Osteocyte (in vitro differentiated cells): ENCODE measurements at regions not wholly inside any gene's neighbourhood (a gene's known extent, or its start where the extent isn't known, plus 50 kb on each side); places are given as distances from the start of the nearest gene placed in this dataset.

Source experiments
- DNase-seq: peaks from one replicate; pipeline ENCODE4 v3.0.0; 2021; ENCODE audit warnings: mixed read lengths; ENCODE audit not compliant: unreplicated experiment; ENCODE audit errors: extremely low spot score
- H3K27ac Mint-ChIP-seq: one replicate; pipeline ENCODE4 v1.8.0; 2021; ENCODE audit warnings: mild to moderate bottlenecking, mixed read lengths; ENCODE audit not compliant: unreplicated experiment
- H3K27me3 Mint-ChIP-seq: one replicate; pipeline ENCODE4 v1.8.0; 2021; ENCODE audit warnings: mixed read lengths; ENCODE audit not compliant: unreplicated experiment
- H3K36me3 Mint-ChIP-seq: one replicate; pipeline ENCODE4 v1.8.0; 2021; ENCODE audit warnings: mixed read lengths; ENCODE audit not compliant: unreplicated experiment
- H3K4me1 Mint-ChIP-seq: one replicate; pipeline ENCODE4 v1.8.0; 2021; ENCODE audit warnings: mixed read lengths; ENCODE audit not compliant: unreplicated experiment
- H3K4me3 Mint-ChIP-seq: one replicate; pipeline ENCODE4 v1.8.0; 2021; ENCODE audit warnings: mild to moderate bottlenecking, moderate library complexity, mixed read lengths; ENCODE audit not compliant: unreplicated experiment
- H3K9me3 Mint-ChIP-seq: one replicate; pipeline ENCODE4 v1.8.0; 2021; ENCODE audit warnings: mixed read lengths; ENCODE audit not compliant: unreplicated experiment
- CTCF ChIP-seq: fragments of 200-600 bp; sonication (generic); IDR thresholded peaks from 2 replicates; pipeline ENCODE4 v1.5.0; 2021; ENCODE audit warnings: antibody characterized with exemption, mild to moderate bottlenecking, moderate library complexity

- Mint-ChIP-seq H3K4me3 (no peak overlapping the region), H3K27ac (no peak overlapping the region), H3K9me3 (peaks cover 8% of the 10 kb centered on the region), H3K4me1 (no peaks in the 10 kb centered on the region), H3K36me3 (no peaks in the 10 kb centered on the region), H3K27me3 (peaks cover 14% of the 10 kb centered on the region)
- no peak for DNase-seq
- TF ChIP-seq CTCF: no peak
Observed at GRCh38 chr16:11480634-11481033, 106.1 kb downstream of the LITAF start.

GRCh38 chr16:11481987-11482386 is 104.7 kb downstream of the LITAF start:
- DNase-seq: no peak
- Mint-ChIP-seq H3K4me3 (no peak overlapping the region), H3K4me1 (no peaks in the 10 kb centered on the region), H3K9me3 (peaks cover 8% of the 10 kb centered on the region), H3K27ac (no peak overlapping the region), H3K36me3 (no peaks in the 10 kb centered on the region), H3K27me3 (peaks cover 4% of the 10 kb centered on the region)
- TF ChIP-seq CTCF: no peak

GRCh38 chr16:11482946-11483748 is 103.6 kb downstream of the LITAF start:
- no peak overlapping the region for H3K27ac Mint-ChIP-seq

GRCh38 chr16:11484691-11485258 is 101.9 kb downstream of the LITAF start:
- Mint-ChIP-seq H3K36me3 (no peaks in the 10 kb centered on the region), H3K4me3 (no peak overlapping the region), H3K4me1 (no peaks in the 10 kb centered on the region), H3K27me3 (no peaks in the 10 kb centered on the region), H3K9me3 (peaks cover 8% of the 10 kb centered on the region), H3K27ac (no peak overlapping the region)
- no peak for DNase-seq
- TF ChIP-seq CTCF: no peak

More at GRCh38 chr16:11482946-11483748, 103.6 kb downstream of the LITAF start:
- H3K4me3 Mint-ChIP-seq: no peak overlapping the region
- TF ChIP-seq CTCF: no peak
- H3K36me3 Mint-ChIP-seq: no peaks in the 10 kb centered on the region
- no peak for DNase-seq
- H3K27me3 Mint-ChIP-seq: peaks cover 4% of the 10 kb centered on the region
- no peaks in the 10 kb centered on the region for H3K4me1 Mint-ChIP-seq
- H3K9me3 Mint-ChIP-seq: peaks cover 8% of the 10 kb centered on the region

GRCh38 chr16:11485676-11486075 is 101.0 kb downstream of the LITAF start:
- H3K27me3 Mint-ChIP-seq: no peaks in the 10 kb centered on the region
- no peak overlapping the region for H3K4me3 Mint-ChIP-seq
- no peak for DNase-seq

More at GRCh38 chr16:11485676-11486075, 101.0 kb downstream of the LITAF start:
- Mint-ChIP-seq H3K4me1 (no peaks in the 10 kb centered on the region), H3K9me3 (peaks cover 8% of the 10 kb centered on the region), H3K36me3 (no peaks in the 10 kb centered on the region), H3K27ac (no peak overlapping the region)
- no peak for TF ChIP-seq CTCF
